Transverse colon (tissue), 4 donors: ENCODE measurements at regions not wholly inside any gene's neighbourhood (a gene's known extent, or its start where the extent isn't known, plus 50 kb on each side); places are given as distances from the start of the nearest gene placed in this dataset.

ENCODE experiments used
- POLR2AphosphoS5 ChIP-seq, 3 donors: sonication (generic); formaldehyde crosslinking; IDR thresholded peaks; one replicate each; pipeline ENCODE4 v1.6.1; 2016; ENCODE audit warnings: antibody characterized with exemption in 3 of 3
- TF ChIP-seq, protein P1 (sequence below), 5 experiments: fragments of 200-600 bp in 3 of 5; fragments of 450-650 bp in 2 of 5; sonication (generic) in 3 of 5; IDR thresholded peaks; 1 replicate in 2 of 5; 2 replicates in 3 of 5; pipeline ENCODE4 v1.5.1; 2016 to 2017; ENCODE audit warnings: antibody characterized with exemption in 5 of 5, inconsistent platforms in 3 of 5, mild to moderate bottlenecking in 2 of 5, moderate library complexity in 1 of 5

DNA sequence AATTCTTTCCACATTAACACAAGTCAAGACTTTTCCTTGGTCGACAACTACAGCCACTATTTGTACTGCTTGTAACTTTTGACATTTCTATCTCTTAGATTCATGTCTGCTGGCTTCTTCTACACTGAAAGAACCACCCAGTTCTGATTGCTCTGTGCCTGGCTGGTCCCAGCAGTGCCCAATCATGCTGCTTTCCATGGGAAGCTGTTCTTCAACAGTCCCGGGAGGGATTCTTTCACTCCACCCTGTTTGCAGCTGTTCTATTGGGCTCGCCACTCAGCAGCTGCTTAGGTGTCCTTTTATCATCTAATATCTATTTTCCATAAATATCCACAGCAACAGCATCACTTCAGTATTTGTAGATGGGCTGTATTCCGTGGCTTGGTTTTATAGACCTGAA lies 471.1 kb upstream of the SMIM21 start:
- TF ChIP-seq, protein P1, sequence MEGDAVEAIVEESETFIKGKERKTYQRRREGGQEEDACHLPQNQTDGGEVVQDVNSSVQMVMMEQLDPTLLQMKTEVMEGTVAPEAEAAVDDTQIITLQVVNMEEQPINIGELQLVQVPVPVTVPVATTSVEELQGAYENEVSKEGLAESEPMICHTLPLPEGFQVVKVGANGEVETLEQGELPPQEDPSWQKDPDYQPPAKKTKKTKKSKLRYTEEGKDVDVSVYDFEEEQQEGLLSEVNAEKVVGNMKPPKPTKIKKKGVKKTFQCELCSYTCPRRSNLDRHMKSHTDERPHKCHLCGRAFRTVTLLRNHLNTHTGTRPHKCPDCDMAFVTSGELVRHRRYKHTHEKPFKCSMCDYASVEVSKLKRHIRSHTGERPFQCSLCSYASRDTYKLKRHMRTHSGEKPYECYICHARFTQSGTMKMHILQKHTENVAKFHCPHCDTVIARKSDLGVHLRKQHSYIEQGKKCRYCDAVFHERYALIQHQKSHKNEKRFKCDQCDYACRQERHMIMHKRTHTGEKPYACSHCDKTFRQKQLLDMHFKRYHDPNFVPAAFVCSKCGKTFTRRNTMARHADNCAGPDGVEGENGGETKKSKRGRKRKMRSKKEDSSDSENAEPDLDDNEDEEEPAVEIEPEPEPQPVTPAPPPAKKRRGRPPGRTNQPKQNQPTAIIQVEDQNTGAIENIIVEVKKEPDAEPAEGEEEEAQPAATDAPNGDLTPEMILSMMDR (IDR thresholded peaks at IDR 0.05): no peak
- TF ChIP-seq POLR2AphosphoS5 (IDR thresholded peaks at IDR 0.05): no peak
